Left cardiac atrium (tissue), 4 donors: ENCODE measurements at regions not wholly inside any gene's neighbourhood (a gene's known extent, or its start where the extent isn't known, plus 50 kb on each side); places are given as distances from the start of the nearest gene placed in this dataset.

Experiments
- ATAC-seq, 2 donors: fragments of 200-7000 bp; cut with Tn5 transposase; one replicate each; pipeline ENCODE4 v1.9.1; 2020; ENCODE audit warnings: mild to moderate bottlenecking in 2 of 2, moderate library complexity in 2 of 2
- DNase-seq: peaks from one replicate; pipeline ENCODE4 v3.0.0-alpha.2; 2020
- intact Hi-C, 2 donors: fragments of 100-400 bp; cut with DNase I; formaldehyde crosslinking; loops; one replicate each; pipeline versions ENCODE4 v1.14.1 to v1.15.1; 2022 to 2023
- donor health status: DM: no; HTN: yes; CAD: no.
- donor health status: DM: no; HTN: yes; CAD: no; lungs with severe emphysema.
- donor health status: DM: yes; HTN: yes; CAD: no.
- donor health status: Dilated cardiomyopathy.

- intact Hi-C loops = no loop called here
- DNase-seq = no peak
- ATAC-seq = no peak
These were observed 277.1 kb upstream of the GBE1 start for GRCh38 chr3:82038556-82038955.

- ATAC-seq = no peak
- intact Hi-C loops = no loop called here
- DNase-seq = no peak
These were observed 271.7 kb upstream of the GBE1 start for GRCh38 chr3:82033186-82033585.

GRCh38 chr3:82031596-82031995, 270.2 kb upstream of the GBE1 start:
- DNase-seq = no peak
- no peak for ATAC-seq
- intact Hi-C loops = no loop called here

GRCh38 chr3:82030916-82031315, 269.5 kb upstream of the GBE1 start:
- DNase-seq = no peak
- no peak for ATAC-seq
- intact Hi-C loops = no loop called here

GRCh38 chr3:82022836-82023235, 261.4 kb upstream of the GBE1 start:
- DNase-seq (no peak), ATAC-seq (no peak)
- intact Hi-C loops = no loop called here

GRCh38 chr3:82020282-82020681, 258.8 kb upstream of the GBE1 start:
- ATAC-seq = no peak
- intact Hi-C loops = no loop called here
- no peak for DNase-seq

- intact Hi-C loops = no loop called here
These were observed 253.8 kb upstream of the GBE1 start for GRCh38 chr3:82015241-82015640.

GRCh38 chr3:82012775-82013174, 251.3 kb upstream of the GBE1 start:
- ATAC-seq (no peak), DNase-seq (no peak)
- intact Hi-C loops = no loop called here

More at GRCh38 chr3:82015241-82015640, 253.8 kb upstream of the GBE1 start:
- DNase-seq (no peak), ATAC-seq (no peak)

- intact Hi-C loops = no loop called here
- DNase-seq (no peak), ATAC-seq (no peak)
These were observed 249.9 kb upstream of the GBE1 start for GRCh38 chr3:82011336-82011735.

- no peak for ATAC-seq
- intact Hi-C loops = no loop called here
- no peak for DNase-seq
These were observed 243.8 kb upstream of the GBE1 start for GRCh38 chr3:82005266-82005665.

GRCh38 chr3:82004266-82004665, 242.8 kb upstream of the GBE1 start:
- ATAC-seq (no peak), DNase-seq (no peak)
- intact Hi-C loops = no loop called here

GRCh38 chr3:82002986-82003642, 241.7 kb upstream of the GBE1 start:
- intact Hi-C loops = no loop called here
- DNase-seq = no peak
- ATAC-seq = no peak

- no peak for ATAC-seq
- DNase-seq = no peak
- intact Hi-C loops = no loop called here
These were observed 241.0 kb upstream of the GBE1 start for GRCh38 chr3:82002491-82002890.

- intact Hi-C loops = no loop called here
- DNase-seq (no peak), ATAC-seq (no peak)
These were observed 240.0 kb upstream of the GBE1 start for GRCh38 chr3:82001276-82001923.

GRCh38 chr3:82000773-82001172, 239.3 kb upstream of the GBE1 start:
- DNase-seq (no peak), ATAC-seq (no peak)
- intact Hi-C loops = no loop called here

GRCh38 chr3:82000350-82000749, 238.9 kb upstream of the GBE1 start:
- intact Hi-C loops = no loop called here

GRCh38 chr3:81998907-81999306, 237.5 kb upstream of the GBE1 start:
- ATAC-seq (no peak), DNase-seq (no peak)
- intact Hi-C loops = no loop called here

More at GRCh38 chr3:82000350-82000749, 238.9 kb upstream of the GBE1 start:
- no peak for DNase-seq
- ATAC-seq = no peak

- DNase-seq (no peak), ATAC-seq (peak in 1 of 2 donors; percentile 31)
- intact Hi-C loops = no loop called here
These were observed 236.8 kb upstream of the GBE1 start for GRCh38 chr3:81998139-81998755.

- no peak for DNase-seq
- no peak for ATAC-seq
- intact Hi-C loops = no loop called here
These were observed 235.9 kb upstream of the GBE1 start for GRCh38 chr3:81997390-81997789.

- no peak for ATAC-seq
- no peak for DNase-seq
- intact Hi-C loops = no loop called here
These were observed 233.9 kb upstream of the GBE1 start for GRCh38 chr3:81995329-81995728.

GRCh38 chr3:81989758-81990157, 228.3 kb upstream of the GBE1 start:
- DNase-seq (no peak), ATAC-seq (no peak)
- intact Hi-C loops = no loop called here
